ENCODE measurements at regions not wholly inside any gene's neighbourhood (a gene's known extent, or its start where the extent isn't known, plus 50 kb on each side); places are given as distances from the start of the nearest gene placed in this dataset.

GRCh38 chr18:78436110-78436509 lies 543.5 kb upstream of the SALL3 start:
- TF ChIP-seq CTCF (conservative IDR thresholded peaks at IDR 0.05 in 1 of 2, IDR thresholded peaks at IDR 0.05 in 1 of 2; ENCODE audit: low read depth in 1 of 2, low read length in 2 of 2) (no peak), EZH2 (IDR thresholded peaks at IDR 0.05; ENCODE audit: low read length, missing control alignments) (no peak)

Data from fibroblast of lung (primary cell).